ENCODE measurements at regions not wholly inside any gene's neighbourhood (a gene's known extent, or its start where the extent isn't known, plus 50 kb on each side); places are given as distances from the start of the nearest gene placed in this dataset.

DNA sequence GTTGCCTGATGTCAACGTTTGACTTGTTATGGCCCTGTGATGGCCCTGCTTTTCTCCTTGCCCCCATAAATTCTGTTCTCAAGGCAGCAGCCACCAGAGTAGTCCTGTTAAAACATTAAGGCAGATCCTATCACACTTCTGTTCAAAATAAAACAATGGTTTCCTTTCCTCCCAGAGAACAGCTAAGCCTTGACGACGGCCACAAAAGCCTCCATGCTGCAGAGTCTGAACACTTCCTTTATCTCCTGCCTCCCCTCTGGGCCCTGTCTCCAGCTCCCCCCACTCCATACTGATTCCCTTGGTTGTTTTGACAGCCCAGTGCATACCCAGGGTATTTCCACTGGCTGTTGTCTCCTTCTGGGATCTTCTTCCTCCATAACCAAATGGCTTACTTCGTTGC is 618.1 kb downstream of the MED13L start:
- ATAC-seq, result no peak
- H3K27ac ChIP-seq, result no peak overlapping the region; a peak in 1 of 6 replicates
- DNase-seq (ENCODE audit: low read depth in 1 of 2, low spot score in 1 of 2), result no peak
- H3K4me1 ChIP-seq, result no peaks in the 10 kb centered on the region
- H3K4me2 ChIP-seq, result no peak overlapping the region
- TF ChIP-seq, protein P1, sequence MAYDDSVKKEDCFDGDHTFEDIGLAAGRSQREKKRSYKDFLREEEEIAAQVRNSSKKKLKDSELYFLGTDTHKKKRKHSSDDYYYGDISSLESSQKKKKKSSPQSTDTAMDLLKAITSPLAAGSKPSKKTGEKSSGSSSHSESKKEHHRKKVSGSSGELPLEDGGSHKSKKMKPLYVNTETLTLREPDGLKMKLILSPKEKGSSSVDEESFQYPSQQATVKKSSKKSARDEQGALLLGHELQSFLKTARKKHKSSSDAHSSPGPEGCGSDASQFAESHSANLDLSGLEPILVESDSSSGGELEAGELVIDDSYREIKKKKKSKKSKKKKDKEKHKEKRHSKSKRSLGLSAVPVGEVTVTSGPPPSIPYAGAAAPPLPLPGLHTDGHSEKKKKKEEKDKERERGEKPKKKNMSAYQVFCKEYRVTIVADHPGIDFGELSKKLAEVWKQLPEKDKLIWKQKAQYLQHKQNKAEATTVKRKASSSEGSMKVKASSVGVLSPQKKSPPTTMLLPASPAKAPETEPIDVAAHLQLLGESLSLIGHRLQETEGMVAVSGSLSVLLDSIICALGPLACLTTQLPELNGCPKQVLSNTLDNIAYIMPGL (CRISPR knock-in tag; IDR thresholded peaks at IDR 0.05; ENCODE audit: borderline replicate concordance), result no peak
- TF ChIP-seq KDM5A (IDR thresholded peaks at IDR 0.05) (no peak), POLR2A (IDR thresholded peaks at IDR 0.05; ENCODE audit: low read length) (no peak), CBX2 (IDR thresholded peaks at IDR 0.05; ENCODE audit: borderline replicate concordance, low read depth) (no peak)
- POLR2A ChIA-PET, result no interaction called here
- CTCF ChIA-PET, result no interaction called here
- no peak overlapping the region for H3K4me3 ChIP-seq
- FAIRE-seq, result no peak
- 49% methylated on average over 4 of the region's 4 CpGs for WGBS (ENCODE audit: missing lambda C conversion rate)
- no peaks in the 10 kb centered on the region for H3K9me3 ChIP-seq

DNA sequence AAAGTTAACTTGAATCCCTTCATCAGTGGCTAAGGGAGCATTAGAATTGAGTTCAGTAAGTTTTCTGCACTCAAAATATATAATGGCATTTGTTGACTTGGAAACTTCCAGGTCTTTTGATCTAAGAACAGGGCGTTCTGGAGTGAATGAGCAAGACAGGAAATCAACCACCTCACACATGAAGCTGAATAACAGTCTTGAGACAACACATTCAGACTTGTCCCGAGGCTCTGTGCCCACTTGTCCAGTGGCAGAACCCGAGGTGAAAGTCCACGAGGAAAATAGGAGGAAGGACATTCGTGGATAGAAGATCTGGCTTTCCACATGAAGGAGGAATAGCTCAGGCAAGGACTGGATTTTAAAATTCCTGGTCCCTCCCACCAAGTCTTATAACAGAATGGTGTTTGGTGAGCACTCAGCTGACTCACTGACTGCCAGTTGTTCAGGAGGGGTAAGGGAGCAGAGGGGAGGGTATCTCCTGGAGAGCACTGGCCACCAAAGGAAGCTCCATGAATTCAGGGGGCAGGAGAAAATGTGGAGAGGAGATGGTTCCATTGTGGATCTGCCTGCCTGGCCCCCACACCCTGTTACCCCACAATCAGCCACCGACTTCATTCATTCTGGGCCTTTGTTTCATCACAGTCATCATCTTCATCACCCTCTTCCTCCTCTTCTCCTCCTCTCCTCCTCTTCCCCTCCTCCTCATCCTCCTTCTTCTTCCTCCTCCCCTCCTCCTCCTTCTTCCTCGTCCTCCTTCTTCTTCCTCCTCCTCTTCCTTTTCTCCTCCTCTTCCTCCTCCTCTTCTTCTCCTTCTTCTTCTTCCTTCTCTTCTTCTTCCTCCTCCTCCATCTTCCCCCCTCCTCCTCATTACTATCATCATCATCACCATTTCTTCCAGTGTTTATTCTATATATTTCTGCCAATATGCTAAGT is 620.1 kb downstream of the MED13L start:
- no peak for DNase-seq (ENCODE audit: low read depth in 1 of 2, low spot score in 1 of 2)
- no peak for FAIRE-seq
- ATAC-seq, result no peak
- no peak for TF ChIP-seq RCOR1 (IDR thresholded peaks at IDR 0.05; ENCODE audit: low read depth, low read length)
- Histone ChIP-seq H3K4me2 (no peak overlapping the region), H3K4me3 (no peak overlapping the region), H3K27ac (no peak overlapping the region; a peak in 1 of 6 replicates), H3K4me1 (no peaks in the 10 kb centered on the region), H3K9me3 (no peaks in the 10 kb centered on the region)
- POLR2A ChIA-PET, result no interaction called here
- CTCF ChIA-PET, result interaction anchor here (0.9 to 1.5 kb wide), 2 partner anchors 10 to 15 kb away, joined by 3 to 5 read pairs; no protein-coding TSS in a partner anchor
- 7% methylated on average over 6 of the region's 7 CpGs for WGBS (ENCODE audit: missing lambda C conversion rate)

DNA sequence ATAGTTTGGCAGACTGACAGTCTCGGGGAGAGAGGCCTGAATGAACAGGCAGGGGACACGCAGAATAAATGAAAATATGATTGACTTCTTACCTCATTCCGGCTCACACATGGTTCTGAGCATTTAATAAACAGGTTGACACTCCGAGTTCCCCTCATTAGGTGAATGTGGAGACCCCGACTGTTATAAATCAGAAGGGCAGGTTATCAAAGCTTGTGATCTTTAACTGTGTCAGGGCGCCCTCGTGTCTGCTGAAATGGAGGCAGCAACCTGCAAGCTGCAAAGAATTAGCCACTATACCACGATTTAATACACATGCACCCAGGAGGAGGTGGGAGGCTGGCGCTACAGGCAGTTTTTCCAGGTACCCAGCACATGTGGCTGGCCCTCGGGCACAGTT is 627.5 kb downstream of the MED13L start:
- no peak for FAIRE-seq
- POLR2A ChIA-PET, result no interaction called here
- TF ChIP-seq, protein P2, sequence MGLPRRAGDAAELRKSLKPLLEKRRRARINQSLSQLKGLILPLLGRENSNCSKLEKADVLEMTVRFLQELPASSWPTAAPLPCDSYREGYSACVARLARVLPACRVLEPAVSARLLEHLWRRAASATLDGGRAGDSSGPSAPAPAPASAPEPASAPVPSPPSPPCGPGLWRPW (IDR thresholded peaks at IDR 0.05), result no peak
- TF ChIP-seq ZSCAN20 (CRISPR knock-in tag; IDR thresholded peaks at IDR 0.05), result no peak
- TF ChIP-seq CHD4 (IDR thresholded peaks at IDR 0.05; ENCODE audit: borderline replicate concordance), result no peak
- TF ChIP-seq, protein P3, sequence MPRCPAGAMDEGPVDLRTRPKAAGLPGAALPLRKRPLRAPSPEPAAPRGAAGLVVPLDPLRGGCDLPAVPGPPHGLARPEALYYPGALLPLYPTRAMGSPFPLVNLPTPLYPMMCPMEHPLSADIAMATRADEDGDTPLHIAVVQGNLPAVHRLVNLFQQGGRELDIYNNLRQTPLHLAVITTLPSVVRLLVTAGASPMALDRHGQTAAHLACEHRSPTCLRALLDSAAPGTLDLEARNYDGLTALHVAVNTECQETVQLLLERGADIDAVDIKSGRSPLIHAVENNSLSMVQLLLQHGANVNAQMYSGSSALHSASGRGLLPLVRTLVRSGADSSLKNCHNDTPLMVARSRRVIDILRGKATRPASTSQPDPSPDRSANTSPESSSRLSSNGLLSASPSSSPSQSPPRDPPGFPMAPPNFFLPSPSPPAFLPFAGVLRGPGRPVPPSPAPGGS (IDR thresholded peaks at IDR 0.05), result no peak
- TF ChIP-seq, protein P1 (CRISPR knock-in tag; IDR thresholded peaks at IDR 0.05; ENCODE audit: borderline replicate concordance), result no peak
- no peak for TF ChIP-seq SREBF2 (IDR thresholded peaks at IDR 0.05)
- TF ChIP-seq ESRRA (IDR thresholded peaks at IDR 0.05; ENCODE audit: borderline replicate concordance, low read length), result no peak
- TF ChIP-seq, protein P4, sequence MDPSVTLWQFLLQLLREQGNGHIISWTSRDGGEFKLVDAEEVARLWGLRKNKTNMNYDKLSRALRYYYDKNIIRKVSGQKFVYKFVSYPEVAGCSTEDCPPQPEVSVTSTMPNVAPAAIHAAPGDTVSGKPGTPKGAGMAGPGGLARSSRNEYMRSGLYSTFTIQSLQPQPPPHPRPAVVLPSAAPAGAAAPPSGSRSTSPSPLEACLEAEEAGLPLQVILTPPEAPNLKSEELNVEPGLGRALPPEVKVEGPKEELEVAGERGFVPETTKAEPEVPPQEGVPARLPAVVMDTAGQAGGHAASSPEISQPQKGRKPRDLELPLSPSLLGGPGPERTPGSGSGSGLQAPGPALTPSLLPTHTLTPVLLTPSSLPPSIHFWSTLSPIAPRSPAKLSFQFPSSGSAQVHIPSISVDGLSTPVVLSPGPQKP (IDR thresholded peaks at IDR 0.05; ENCODE audit: low read depth, low read length), result no peak
- TF ChIP-seq CBX8 (IDR thresholded peaks at IDR 0.05), result no peak
- no peak for TF ChIP-seq RCOR1 (IDR thresholded peaks at IDR 0.05; ENCODE audit: low read depth, low read length)
- TF ChIP-seq, protein P5, sequence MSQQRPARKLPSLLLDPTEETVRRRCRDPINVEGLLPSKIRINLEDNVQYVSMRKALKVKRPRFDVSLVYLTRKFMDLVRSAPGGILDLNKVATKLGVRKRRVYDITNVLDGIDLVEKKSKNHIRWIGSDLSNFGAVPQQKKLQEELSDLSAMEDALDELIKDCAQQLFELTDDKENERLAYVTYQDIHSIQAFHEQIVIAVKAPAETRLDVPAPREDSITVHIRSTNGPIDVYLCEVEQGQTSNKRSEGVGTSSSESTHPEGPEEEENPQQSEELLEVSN (IDR thresholded peaks at IDR 0.05; ENCODE audit: borderline replicate concordance, low read depth), result no peak

More for the DNA sequence above, 627.5 kb downstream of the MED13L start:
- DNase-seq (ENCODE audit: low read depth in 1 of 2, low spot score in 1 of 2) (no peak), ATAC-seq (no peak)
- H3K4me3 ChIP-seq, result no peak overlapping the region
- peaks cover 13% of the 10 kb centered on the region; the same call in 2 of the 3 replicates for H3K4me1 ChIP-seq
- CTCF ChIA-PET, result no interaction called here
- WGBS (ENCODE audit: missing lambda C conversion rate), result 17% methylated on average over 10 of the region's 10 CpGs
- no peak overlapping the region for H3K27ac ChIP-seq
- H3K4me2 ChIP-seq, result no peak overlapping the region
- peaks cover 4% of the 10 kb centered on the region; the same call in 1 of the 3 replicates for H3K9me3 ChIP-seq

Measured in A549 (cell line).